GM23248 (cell line): ENCODE measurements at regions not wholly inside any gene's neighbourhood (a gene's known extent, or its start where the extent isn't known, plus 50 kb on each side); places are given as distances from the start of the nearest gene placed in this dataset.

Source experiments
- EZH2 ChIP-seq: fragments of 200-600 bp; sonication (generic); IDR thresholded peaks from 2 replicates; pipeline ENCODE4 v1.6.1; 2018; ENCODE audit warnings: antibody characterized with exemption, mild to moderate bottlenecking; ENCODE audit not compliant: insufficient read depth, poor library complexity, severe bottlenecking
- EZH2phosphoT487 ChIP-seq: fragments of 200-600 bp; sonication (generic); IDR thresholded peaks from 2 replicates; pipeline ENCODE4 v1.6.1; 2018; ENCODE audit warnings: antibody characterized with exemption, moderate library complexity, mild to moderate bottlenecking, low read depth; ENCODE audit not compliant: insufficient read depth

DNA sequence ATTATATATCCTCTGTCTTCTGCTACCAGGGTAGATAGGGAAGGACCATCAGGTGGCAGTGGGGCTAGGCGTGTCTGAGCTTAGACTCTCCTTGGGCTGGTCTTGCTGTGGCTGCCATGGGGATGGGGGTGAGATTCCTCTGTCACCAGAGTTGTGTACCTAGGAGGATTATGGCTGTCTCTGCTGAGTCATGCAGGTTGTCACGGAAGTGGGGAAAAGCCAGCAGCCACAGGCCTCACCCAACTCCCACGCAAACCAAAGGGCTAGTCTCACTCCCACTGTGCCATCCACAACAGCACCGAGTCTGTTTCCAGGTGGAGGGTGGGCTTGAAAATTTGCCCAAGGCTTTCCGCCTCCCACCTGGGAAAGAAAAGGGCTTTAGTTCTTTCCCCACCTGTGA, 476.1 kb downstream of the CYLC2 start:
- no peak for TF ChIP-seq EZH2phosphoT487
- TF ChIP-seq EZH2: no peak
